Mesothelial cell of epicardium (in vitro differentiated cells): ENCODE measurements at regions not wholly inside any gene's neighbourhood (a gene's known extent, or its start where the extent isn't known, plus 50 kb on each side); places are given as distances from the start of the nearest gene placed in this dataset.

ENCODE experiments used
- DNase-seq, 2 experiments: peaks; one replicate each; pipeline ENCODE4 v3.0.0; 2021; ENCODE audit warnings: low spot score in 2 of 2; ENCODE audit not compliant: unreplicated experiment in 2 of 2
- H3K27ac Mint-ChIP-seq: 2 replicates; pipeline ENCODE4 v1.8.0; 2021; ENCODE audit warnings: mixed read lengths
- H3K27me3 Mint-ChIP-seq: 2 replicates; pipeline ENCODE4 v1.8.0; 2021; ENCODE audit warnings: low read depth, mixed read lengths
- H3K36me3 Mint-ChIP-seq: 2 replicates; pipeline ENCODE4 v1.8.0; 2021; ENCODE audit warnings: mixed read lengths
- H3K4me1 Mint-ChIP-seq: 2 replicates; pipeline ENCODE4 v1.8.0; 2021; ENCODE audit warnings: mixed read lengths
- H3K4me3 Mint-ChIP-seq: 2 replicates; pipeline ENCODE4 v1.8.0; 2021; ENCODE audit warnings: mild to moderate bottlenecking, moderate library complexity, mixed read lengths
- H3K9me3 Mint-ChIP-seq: 2 replicates; pipeline ENCODE4 v1.8.0; 2021; ENCODE audit warnings: mixed read lengths
- TF ChIP-seq, protein P1 (sequence below): fragments of 200-600 bp; sonication (generic); IDR thresholded peaks from one replicate; pipeline ENCODE4 v1.5.0; 2021; ENCODE audit warnings: antibody characterized with exemption; ENCODE audit not compliant: unreplicated experiment

GRCh38 chr3:10583798-10584708 lies 78.7 kb upstream of the ATP2B2 start:
- DNase-seq = no peak
- H3K27ac Mint-ChIP-seq = no peak overlapping the region
- no peaks in the 10 kb centered on the region for H3K4me1 Mint-ChIP-seq
- TF ChIP-seq, protein P1, sequence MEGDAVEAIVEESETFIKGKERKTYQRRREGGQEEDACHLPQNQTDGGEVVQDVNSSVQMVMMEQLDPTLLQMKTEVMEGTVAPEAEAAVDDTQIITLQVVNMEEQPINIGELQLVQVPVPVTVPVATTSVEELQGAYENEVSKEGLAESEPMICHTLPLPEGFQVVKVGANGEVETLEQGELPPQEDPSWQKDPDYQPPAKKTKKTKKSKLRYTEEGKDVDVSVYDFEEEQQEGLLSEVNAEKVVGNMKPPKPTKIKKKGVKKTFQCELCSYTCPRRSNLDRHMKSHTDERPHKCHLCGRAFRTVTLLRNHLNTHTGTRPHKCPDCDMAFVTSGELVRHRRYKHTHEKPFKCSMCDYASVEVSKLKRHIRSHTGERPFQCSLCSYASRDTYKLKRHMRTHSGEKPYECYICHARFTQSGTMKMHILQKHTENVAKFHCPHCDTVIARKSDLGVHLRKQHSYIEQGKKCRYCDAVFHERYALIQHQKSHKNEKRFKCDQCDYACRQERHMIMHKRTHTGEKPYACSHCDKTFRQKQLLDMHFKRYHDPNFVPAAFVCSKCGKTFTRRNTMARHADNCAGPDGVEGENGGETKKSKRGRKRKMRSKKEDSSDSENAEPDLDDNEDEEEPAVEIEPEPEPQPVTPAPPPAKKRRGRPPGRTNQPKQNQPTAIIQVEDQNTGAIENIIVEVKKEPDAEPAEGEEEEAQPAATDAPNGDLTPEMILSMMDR = no peak
- H3K9me3 Mint-ChIP-seq = no peaks in the 10 kb centered on the region
- H3K4me3 Mint-ChIP-seq = no peak overlapping the region
- peaks cover 57% of the 10 kb centered on the region for H3K27me3 Mint-ChIP-seq
- no peaks in the 10 kb centered on the region for H3K36me3 Mint-ChIP-seq

DNA sequence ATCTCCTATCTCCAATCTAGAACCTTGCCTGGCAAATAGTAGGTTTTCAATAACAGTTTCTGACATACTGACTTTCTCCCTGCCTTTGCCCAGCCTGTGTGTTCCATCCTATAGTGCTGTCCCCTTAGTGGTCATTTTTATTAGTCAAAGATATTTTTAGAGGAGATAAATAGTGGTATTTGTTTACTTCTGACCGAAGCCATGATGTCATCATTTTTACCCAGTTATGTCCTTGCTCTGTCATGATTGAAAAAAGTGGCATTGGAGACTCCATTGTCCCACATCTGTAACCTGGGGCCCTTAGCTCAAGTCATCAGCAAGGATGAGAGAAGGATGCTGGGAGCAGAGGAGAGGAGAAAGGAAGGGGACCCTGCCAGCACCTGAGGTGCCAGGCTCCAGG lies 80.6 kb upstream of the ATP2B2 start:
- no peak for DNase-seq
- Mint-ChIP-seq H3K4me1 (no peaks in the 10 kb centered on the region), H3K4me3 (no peak overlapping the region), H3K36me3 (no peaks in the 10 kb centered on the region), H3K27ac (no peak overlapping the region), H3K9me3 (no peaks in the 10 kb centered on the region), H3K27me3 (peaks cover 60% of the 10 kb centered on the region)
- TF ChIP-seq, protein P1 = no peak

DNA sequence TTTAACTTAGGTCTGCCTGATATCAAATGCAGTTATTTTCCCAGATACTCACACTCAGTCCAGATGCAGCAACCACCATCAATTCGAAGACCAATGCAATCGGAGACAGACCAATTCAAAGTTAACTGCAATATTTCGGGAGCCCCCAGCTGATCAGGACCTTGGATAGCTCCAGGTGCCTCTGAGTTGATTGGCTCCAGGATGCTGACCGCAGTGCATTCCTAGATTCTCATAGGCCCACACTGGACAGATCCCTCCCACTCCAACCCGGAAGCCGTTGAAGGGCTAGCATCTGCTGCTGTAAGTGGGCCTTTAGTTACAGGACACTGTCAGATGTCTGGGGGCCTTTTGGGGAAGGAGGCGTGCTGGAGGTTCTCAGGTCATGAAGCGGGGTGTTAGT lies 89.5 kb upstream of the ATP2B2 start:
- no peak overlapping the region for H3K4me3 Mint-ChIP-seq
- H3K27ac Mint-ChIP-seq = no peak overlapping the region
- H3K36me3 Mint-ChIP-seq = no peaks in the 10 kb centered on the region
- TF ChIP-seq, protein P1 = no peak
- no peaks in the 10 kb centered on the region for H3K4me1 Mint-ChIP-seq
- peak; percentile 53 to 83 for DNase-seq
- H3K27me3 Mint-ChIP-seq = peaks cover 18% of the 10 kb centered on the region
- H3K9me3 Mint-ChIP-seq = no peaks in the 10 kb centered on the region

- Mint-ChIP-seq H3K9me3 (no peaks in the 10 kb centered on the region), H3K36me3 (no peaks in the 10 kb centered on the region), H3K27me3 (peaks cover 15% of the 10 kb centered on the region), H3K4me3 (no peak overlapping the region), H3K27ac (no peak overlapping the region), H3K4me1 (no peaks in the 10 kb centered on the region)
- TF ChIP-seq, protein P1 = no peak
- no peak for DNase-seq
Measured at GRCh38 chr3:10596746-10597448, 91.5 kb upstream of the ATP2B2 start.

- Mint-ChIP-seq H3K9me3 (no peaks in the 10 kb centered on the region), H3K4me3 (no peak overlapping the region), H3K4me1 (no peaks in the 10 kb centered on the region), H3K36me3 (no peaks in the 10 kb centered on the region), H3K27me3 (peaks cover 15% of the 10 kb centered on the region), H3K27ac (no peak overlapping the region)
- no peak for DNase-seq
- TF ChIP-seq, protein P1 = no peak
Measured at GRCh38 chr3:10597733-10598132, 92.3 kb upstream of the ATP2B2 start.
